Neural crest cell (in vitro differentiated cells): ENCODE measurements at regions not wholly inside any gene's neighbourhood (a gene's known extent, or its start where the extent isn't known, plus 50 kb on each side); places are given as distances from the start of the nearest gene placed in this dataset.

Source experiments
- DNase-seq: peaks from one replicate; pipeline ENCODE4 v3.0.0; 2021; ENCODE audit warnings: low read depth, mixed read lengths, low spot score
- H3K27ac Mint-ChIP-seq: one replicate; pipeline ENCODE4 v1.8.0; 2021; ENCODE audit warnings: mild to moderate bottlenecking, mixed read lengths; ENCODE audit not compliant: unreplicated experiment
- H3K27me3 Mint-ChIP-seq: 2 replicates; pipeline ENCODE4 v1.8.0; 2021; ENCODE audit warnings: low read depth, mild to moderate bottlenecking, mixed read lengths
- H3K36me3 Mint-ChIP-seq: 2 replicates; pipeline ENCODE4 v1.8.0; 2021; ENCODE audit warnings: low read depth, mild to moderate bottlenecking, mixed read lengths
- H3K4me1 Mint-ChIP-seq: 2 replicates; pipeline ENCODE4 v1.8.0; 2021; ENCODE audit warnings: mixed read lengths
- H3K4me3 Mint-ChIP-seq: one replicate; pipeline ENCODE4 v1.8.0; 2021; ENCODE audit warnings: mild to moderate bottlenecking, mixed read lengths
- H3K9me3 Mint-ChIP-seq: 2 replicates; pipeline ENCODE4 v1.8.0; 2021; ENCODE audit warnings: mixed read lengths
- TF ChIP-seq, protein P1 (sequence below): fragments of 200-600 bp; sonication (generic); conservative IDR thresholded peaks from 2 replicates; pipeline ENCODE4 v1.5.0; 2021; ENCODE audit warnings: antibody characterized with exemption, mild to moderate bottlenecking

GRCh38 chr2:200129721-200130462 lies 174.5 kb downstream of the MAIP1 start:
- Mint-ChIP-seq H3K9me3 (peaks cover 4% of the 10 kb centered on the region), H3K27ac (no peak overlapping the region), H3K4me3 (no peak overlapping the region), H3K36me3 (peaks cover 2% of the 10 kb centered on the region), H3K27me3 (no peaks in the 10 kb centered on the region), H3K4me1 (peaks cover 7% of the 10 kb centered on the region)
- DNase-seq, result no peak
- TF ChIP-seq, protein P1, sequence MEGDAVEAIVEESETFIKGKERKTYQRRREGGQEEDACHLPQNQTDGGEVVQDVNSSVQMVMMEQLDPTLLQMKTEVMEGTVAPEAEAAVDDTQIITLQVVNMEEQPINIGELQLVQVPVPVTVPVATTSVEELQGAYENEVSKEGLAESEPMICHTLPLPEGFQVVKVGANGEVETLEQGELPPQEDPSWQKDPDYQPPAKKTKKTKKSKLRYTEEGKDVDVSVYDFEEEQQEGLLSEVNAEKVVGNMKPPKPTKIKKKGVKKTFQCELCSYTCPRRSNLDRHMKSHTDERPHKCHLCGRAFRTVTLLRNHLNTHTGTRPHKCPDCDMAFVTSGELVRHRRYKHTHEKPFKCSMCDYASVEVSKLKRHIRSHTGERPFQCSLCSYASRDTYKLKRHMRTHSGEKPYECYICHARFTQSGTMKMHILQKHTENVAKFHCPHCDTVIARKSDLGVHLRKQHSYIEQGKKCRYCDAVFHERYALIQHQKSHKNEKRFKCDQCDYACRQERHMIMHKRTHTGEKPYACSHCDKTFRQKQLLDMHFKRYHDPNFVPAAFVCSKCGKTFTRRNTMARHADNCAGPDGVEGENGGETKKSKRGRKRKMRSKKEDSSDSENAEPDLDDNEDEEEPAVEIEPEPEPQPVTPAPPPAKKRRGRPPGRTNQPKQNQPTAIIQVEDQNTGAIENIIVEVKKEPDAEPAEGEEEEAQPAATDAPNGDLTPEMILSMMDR, result no peak

DNA sequence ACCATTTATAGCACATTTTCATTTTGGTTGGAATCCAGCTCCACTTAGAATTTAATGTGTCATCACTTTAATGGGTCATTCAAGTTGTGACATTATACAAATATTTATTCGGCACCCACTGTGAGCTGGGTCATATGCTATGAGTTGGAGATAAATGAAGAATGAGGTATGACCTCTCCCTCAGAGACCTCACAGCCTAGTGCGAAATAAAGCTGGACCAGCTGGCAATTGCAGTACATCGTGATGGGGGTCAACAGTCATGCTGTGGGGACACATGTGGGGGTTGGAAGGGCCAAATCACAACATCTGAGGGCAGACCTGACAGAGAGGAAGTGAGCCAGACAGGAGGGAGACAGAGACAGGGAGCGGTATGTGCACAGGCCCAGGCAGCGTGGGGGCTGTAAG lies 175.4 kb downstream of the MAIP1 start:
- peaks cover 4% of the 10 kb centered on the region for H3K36me3 Mint-ChIP-seq
- no peak for DNase-seq
- H3K9me3 Mint-ChIP-seq, result peaks cover 10% of the 10 kb centered on the region
- no peak overlapping the region for H3K27ac Mint-ChIP-seq
- H3K4me3 Mint-ChIP-seq, result no peak overlapping the region
- peaks cover 7% of the 10 kb centered on the region for H3K4me1 Mint-ChIP-seq
- no peaks in the 10 kb centered on the region for H3K27me3 Mint-ChIP-seq
- TF ChIP-seq, protein P1, result no peak

DNA sequence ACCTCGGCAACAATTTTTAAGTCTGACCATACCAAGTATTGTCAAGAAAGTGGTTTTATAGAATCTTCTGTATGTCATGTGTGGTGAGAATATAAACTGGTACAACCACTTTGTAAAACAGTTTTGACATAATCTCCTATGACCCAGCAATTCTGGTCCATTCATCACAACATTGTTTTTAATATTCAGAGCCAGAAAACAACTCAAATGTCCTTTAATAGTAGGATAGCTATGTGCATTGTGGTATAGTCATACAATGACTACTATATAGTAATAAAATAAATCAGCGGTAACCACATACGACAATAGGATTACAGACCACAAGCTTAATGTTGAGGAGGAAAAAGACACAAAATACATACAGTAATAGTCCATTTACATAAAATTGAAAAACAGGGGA lies 175.2 kb upstream of the SPATS2L start:
- no peaks in the 10 kb centered on the region for H3K27me3 Mint-ChIP-seq

GRCh38 chr2:200135082-200135481 lies 171.4 kb upstream of the SPATS2L start:
- DNase-seq, result no peak
- TF ChIP-seq, protein P1, result no peak
- H3K4me1 Mint-ChIP-seq, result peaks cover 28% of the 10 kb centered on the region

More for the DNA sequence above, 175.2 kb upstream of the SPATS2L start:
- H3K9me3 Mint-ChIP-seq, result peaks cover 10% of the 10 kb centered on the region
- DNase-seq, result no peak
- H3K36me3 Mint-ChIP-seq, result peaks cover 4% of the 10 kb centered on the region
- no peak overlapping the region for H3K4me3 Mint-ChIP-seq
- TF ChIP-seq, protein P1, result no peak
- no peak overlapping the region for H3K27ac Mint-ChIP-seq
- H3K4me1 Mint-ChIP-seq, result peaks cover 5% of the 10 kb centered on the region

DNA sequence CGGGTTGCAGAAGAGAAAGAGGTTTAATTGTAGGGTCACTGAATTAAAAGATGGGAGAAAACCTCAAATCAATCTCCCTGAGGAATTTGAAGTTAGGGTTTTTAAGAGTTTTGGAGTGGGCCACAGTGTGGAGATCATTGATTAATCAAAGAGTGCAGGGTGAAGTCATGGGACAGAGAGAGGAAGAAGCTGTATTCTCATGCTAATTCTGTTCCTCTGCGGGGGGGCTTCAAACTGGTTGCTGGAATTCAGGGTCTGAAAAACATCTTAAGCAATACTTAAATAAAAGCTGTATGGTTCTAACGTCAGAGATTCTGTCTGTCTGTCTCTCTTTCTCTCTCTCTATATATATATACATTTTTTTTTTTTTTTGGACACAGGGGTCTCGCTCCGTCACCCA lies 169.8 kb upstream of the SPATS2L start:
- DNase-seq, result no peak
- Mint-ChIP-seq H3K4me1 (peaks cover 34% of the 10 kb centered on the region), H3K4me3 (no peak overlapping the region), H3K27ac (no peak overlapping the region), H3K9me3 (peaks cover 7% of the 10 kb centered on the region), H3K36me3 (peaks cover 4% of the 10 kb centered on the region), H3K27me3 (no peaks in the 10 kb centered on the region)
- TF ChIP-seq, protein P1, result no peak

More at GRCh38 chr2:200135082-200135481, 171.4 kb upstream of the SPATS2L start:
- H3K36me3 Mint-ChIP-seq, result peaks cover 4% of the 10 kb centered on the region
- H3K27ac Mint-ChIP-seq, result no peak overlapping the region
- H3K9me3 Mint-ChIP-seq, result peaks cover 7% of the 10 kb centered on the region
- H3K27me3 Mint-ChIP-seq, result no peaks in the 10 kb centered on the region
- H3K4me3 Mint-ChIP-seq, result no peak overlapping the region
